ENCODE measurements at regions not wholly inside any gene's neighbourhood (a gene's known extent, or its start where the extent isn't known, plus 50 kb on each side); places are given as distances from the start of the nearest gene placed in this dataset.

DNA sequence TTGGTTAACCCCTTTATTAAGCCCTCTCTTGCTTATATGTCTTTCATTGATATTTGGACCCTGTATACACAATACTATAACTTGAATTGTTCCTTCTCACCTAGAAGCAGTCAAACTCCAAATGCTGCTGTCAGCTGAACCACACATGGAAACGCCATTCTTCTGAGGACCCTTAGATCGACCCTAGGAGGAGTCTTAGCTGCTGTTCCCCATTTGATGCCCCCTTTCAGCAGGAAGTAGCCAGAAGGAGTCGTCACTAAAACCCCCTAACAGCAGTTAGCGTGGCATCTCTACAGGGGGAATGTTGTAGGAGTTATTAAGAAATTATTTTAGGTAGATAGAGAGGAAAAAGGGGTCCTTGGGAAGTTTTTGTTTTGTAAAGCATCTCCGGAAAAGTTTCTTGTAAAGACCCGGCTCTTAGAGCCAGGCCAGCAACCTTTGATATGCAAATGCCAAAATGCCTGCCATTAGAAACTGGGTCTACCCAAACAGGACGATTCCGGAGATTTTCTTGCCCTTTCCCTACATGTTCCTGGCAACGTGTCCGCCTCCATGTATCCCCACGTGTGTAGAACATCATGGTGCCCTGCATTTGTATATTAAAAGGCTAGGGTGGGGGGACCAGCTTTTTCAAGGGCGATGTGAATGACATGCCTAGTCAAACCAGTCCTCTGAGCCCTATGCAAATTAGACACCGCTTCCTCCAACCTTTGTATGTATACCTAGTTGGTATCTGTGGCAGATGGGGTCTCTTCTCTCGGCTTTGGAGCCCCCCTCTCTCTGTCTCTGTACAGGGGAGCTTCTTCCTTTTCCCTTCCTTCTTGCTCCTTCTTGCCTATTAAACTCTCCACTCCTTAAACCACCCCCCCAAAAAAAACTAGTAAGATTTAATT lies 638.4 kb upstream of the POU3F3 start:
- TF ChIP-seq POLR2AphosphoS5 (IDR thresholded peaks at IDR 0.05; ENCODE audit: insufficient read depth in 1 of 2, low read depth in 1 of 2) (no peak), POLR2A (IDR thresholded peaks at IDR 0.05) (no peak)
- TF ChIP-seq, protein P1, sequence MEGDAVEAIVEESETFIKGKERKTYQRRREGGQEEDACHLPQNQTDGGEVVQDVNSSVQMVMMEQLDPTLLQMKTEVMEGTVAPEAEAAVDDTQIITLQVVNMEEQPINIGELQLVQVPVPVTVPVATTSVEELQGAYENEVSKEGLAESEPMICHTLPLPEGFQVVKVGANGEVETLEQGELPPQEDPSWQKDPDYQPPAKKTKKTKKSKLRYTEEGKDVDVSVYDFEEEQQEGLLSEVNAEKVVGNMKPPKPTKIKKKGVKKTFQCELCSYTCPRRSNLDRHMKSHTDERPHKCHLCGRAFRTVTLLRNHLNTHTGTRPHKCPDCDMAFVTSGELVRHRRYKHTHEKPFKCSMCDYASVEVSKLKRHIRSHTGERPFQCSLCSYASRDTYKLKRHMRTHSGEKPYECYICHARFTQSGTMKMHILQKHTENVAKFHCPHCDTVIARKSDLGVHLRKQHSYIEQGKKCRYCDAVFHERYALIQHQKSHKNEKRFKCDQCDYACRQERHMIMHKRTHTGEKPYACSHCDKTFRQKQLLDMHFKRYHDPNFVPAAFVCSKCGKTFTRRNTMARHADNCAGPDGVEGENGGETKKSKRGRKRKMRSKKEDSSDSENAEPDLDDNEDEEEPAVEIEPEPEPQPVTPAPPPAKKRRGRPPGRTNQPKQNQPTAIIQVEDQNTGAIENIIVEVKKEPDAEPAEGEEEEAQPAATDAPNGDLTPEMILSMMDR (IDR thresholded peaks at IDR 0.05), result no peak
- H3K27me3 ChIP-seq, result no peaks in the 10 kb centered on the region
- no peaks in the 10 kb centered on the region for H3K36me3 ChIP-seq
- no peaks in the 10 kb centered on the region for H3K4me1 ChIP-seq
- no peak overlapping the region for H3K27ac ChIP-seq
- no peaks in the 10 kb centered on the region for H3K9me3 ChIP-seq
- no peak for DNase-seq (ENCODE audit: extremely low spot score in 2 of 2)
- H3K4me3 ChIP-seq, result no peak overlapping the region
- intact Hi-C loops (cut with DNase I), result no loop called here

DNA sequence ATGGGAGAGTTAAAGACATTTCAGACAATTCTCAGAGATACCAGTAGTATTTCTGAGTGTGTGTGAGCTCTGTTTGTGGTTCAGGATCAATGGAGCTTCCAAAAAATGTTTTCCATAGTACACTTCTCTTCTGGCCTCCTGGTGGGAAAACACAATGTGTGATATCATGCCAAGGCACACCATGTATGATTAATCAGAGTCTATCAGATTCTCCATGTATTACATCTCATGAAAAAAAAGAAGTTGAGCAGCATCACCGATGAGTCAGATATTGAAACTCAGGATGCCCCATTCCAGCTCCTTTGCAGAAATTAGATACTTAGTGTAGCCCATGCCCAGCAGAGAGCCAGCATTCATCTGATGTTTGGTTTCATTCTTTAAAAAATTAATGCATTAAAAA lies 620.3 kb upstream of the POU3F3 start:
- H3K27ac ChIP-seq, result no peak overlapping the region
- intact Hi-C loops (cut with DNase I), result no loop called here

DNA sequence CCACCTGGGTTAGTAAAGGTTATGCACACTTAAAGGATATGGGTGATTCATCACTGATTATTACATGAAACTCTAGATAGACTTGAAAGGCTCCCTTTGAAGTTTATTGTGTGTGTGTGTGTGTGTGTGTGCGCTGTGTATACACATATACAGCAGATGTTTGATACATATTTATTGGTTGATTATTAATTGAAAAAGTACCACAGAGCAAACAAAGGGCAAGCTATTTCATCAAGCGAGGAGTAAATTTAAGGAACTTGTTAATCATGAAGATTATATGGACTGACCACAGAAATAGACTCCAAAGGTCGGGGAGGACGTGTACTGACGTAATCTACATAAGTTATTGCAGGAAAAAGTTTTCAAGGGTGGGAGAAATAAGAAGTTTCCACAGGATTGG lies 617.4 kb upstream of the POU3F3 start:
- Histone ChIP-seq H3K4me3 (no peak overlapping the region), H3K27ac (no peak overlapping the region), H3K36me3 (no peaks in the 10 kb centered on the region), H3K4me1 (no peaks in the 10 kb centered on the region), H3K27me3 (no peaks in the 10 kb centered on the region), H3K9me3 (no peaks in the 10 kb centered on the region)
- TF ChIP-seq POLR2AphosphoS5 (IDR thresholded peaks at IDR 0.05; ENCODE audit: insufficient read depth in 1 of 2, low read depth in 1 of 2) (no peak), POLR2A (IDR thresholded peaks at IDR 0.05) (no peak)
- TF ChIP-seq, protein P1 (IDR thresholded peaks at IDR 0.05), result no peak
- intact Hi-C loops (cut with DNase I), result no loop called here
- no peak for DNase-seq (ENCODE audit: extremely low spot score in 2 of 2)

More for the DNA sequence above, 620.3 kb upstream of the POU3F3 start:
- H3K4me1 ChIP-seq, result no peaks in the 10 kb centered on the region
- no peak overlapping the region for H3K4me3 ChIP-seq
- no peak for DNase-seq (ENCODE audit: extremely low spot score in 2 of 2)
- no peaks in the 10 kb centered on the region for H3K9me3 ChIP-seq
- no peak for TF ChIP-seq POLR2A (IDR thresholded peaks at IDR 0.05)
- TF ChIP-seq, protein P1 (IDR thresholded peaks at IDR 0.05), result no peak
- TF ChIP-seq POLR2AphosphoS5 (IDR thresholded peaks at IDR 0.05; ENCODE audit: insufficient read depth in 1 of 2, low read depth in 1 of 2), result no peak
- no peaks in the 10 kb centered on the region for H3K36me3 ChIP-seq
- no peaks in the 10 kb centered on the region for H3K27me3 ChIP-seq

DNA sequence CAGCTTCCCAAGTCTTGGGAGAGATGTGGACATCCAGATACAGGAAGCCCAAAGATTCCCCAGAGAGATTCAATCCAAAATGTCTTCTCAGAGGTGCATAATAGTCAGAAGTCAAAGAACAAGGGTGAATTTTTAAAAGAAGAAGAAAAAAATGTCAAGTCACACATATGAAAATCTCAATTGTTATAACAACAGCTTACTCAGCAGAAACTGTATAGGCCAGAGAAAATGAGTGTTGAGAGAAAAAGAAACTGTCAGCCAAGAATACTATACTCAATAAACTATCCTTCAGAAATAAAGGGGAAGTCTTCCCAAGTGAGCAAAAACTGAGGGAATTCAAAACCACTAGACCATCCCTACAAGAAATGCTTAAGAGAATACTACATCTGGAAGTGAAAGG lies 612.9 kb upstream of the POU3F3 start:
- intact Hi-C loops (cut with DNase I), result no loop called here

More for the DNA sequence above, 612.9 kb upstream of the POU3F3 start:
- Histone ChIP-seq H3K27ac (no peak overlapping the region), H3K36me3 (no peaks in the 10 kb centered on the region), H3K4me1 (no peaks in the 10 kb centered on the region), H3K4me3 (no peak overlapping the region), H3K9me3 (no peaks in the 10 kb centered on the region), H3K27me3 (no peaks in the 10 kb centered on the region)
- TF ChIP-seq POLR2A (IDR thresholded peaks at IDR 0.05) (no peak), POLR2AphosphoS5 (IDR thresholded peaks at IDR 0.05; ENCODE audit: insufficient read depth in 1 of 2, low read depth in 1 of 2) (no peak)
- TF ChIP-seq, protein P1 (IDR thresholded peaks at IDR 0.05), result no peak
- DNase-seq (ENCODE audit: extremely low spot score in 2 of 2), result no peak
